Nephron (organoid): ENCODE measurements at regions not wholly inside any gene's neighbourhood (a gene's known extent, or its start where the extent isn't known, plus 50 kb on each side); places are given as distances from the start of the nearest gene placed in this dataset.
"Not testable (repeated sequence)": the region's sequence is repeated elsewhere in the genome, so short reads cannot be mapped to it uniquely, and the experiment has no call there.

ENCODE experiments used
- H3K27ac Mint-ChIP-seq, 3 experiments: 2 replicates each; pipeline ENCODE4 v1.8.0; 2020; ENCODE audit warnings: mixed read lengths in 3 of 3, mild to moderate bottlenecking in 2 of 3, moderate library complexity in 1 of 3
- H3K27me3 Mint-ChIP-seq: 2 replicates; pipeline ENCODE4 v1.8.0; 2021; ENCODE audit warnings: low read depth, mild to moderate bottlenecking, moderate library complexity, mixed read lengths
- H3K36me3 Mint-ChIP-seq: 2 replicates; pipeline ENCODE4 v1.8.0; 2020; ENCODE audit warnings: low read depth, mixed read lengths
- H3K4me1 Mint-ChIP-seq: 2 replicates; pipeline ENCODE4 v1.8.0; 2020; ENCODE audit warnings: mixed read lengths
- H3K4me3 Mint-ChIP-seq, 3 experiments: 2 replicates each; pipeline ENCODE4 v1.8.0; 2020; ENCODE audit warnings: mild to moderate bottlenecking in 3 of 3, mixed read lengths in 3 of 3, moderate library complexity in 2 of 3
- H3K9me3 Mint-ChIP-seq: 2 replicates; pipeline ENCODE4 v1.8.0; 2020; ENCODE audit warnings: mixed read lengths
- TF ChIP-seq, protein P1 (sequence below), 3 experiments: fragments of 200-600 bp; sonication (generic); IDR thresholded peaks; one replicate each; pipeline ENCODE4 v1.5.0; 2021; ENCODE audit warnings: antibody characterized with exemption in 3 of 3; ENCODE audit not compliant: unreplicated experiment in 3 of 3

DNA sequence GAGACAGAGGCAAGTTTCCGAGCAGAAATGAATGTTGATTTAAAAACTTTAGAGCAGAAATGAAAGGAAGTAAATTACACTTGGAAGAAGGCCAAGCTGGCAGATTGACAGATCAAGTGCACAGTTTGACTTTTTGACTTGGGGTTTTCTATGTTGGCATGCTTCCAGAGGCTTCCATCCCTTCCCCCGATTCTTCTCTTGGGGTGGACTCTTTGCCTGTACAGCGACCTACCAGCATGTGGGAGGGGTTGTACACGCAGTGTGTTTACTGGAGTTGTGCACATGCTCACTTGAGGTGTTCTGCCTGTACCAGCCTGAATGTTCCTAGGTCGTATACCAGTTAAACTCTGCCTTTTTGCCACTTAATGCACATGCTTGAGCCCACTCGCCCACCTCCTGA is 701.5 kb upstream of the GBE1 start:
- H3K4me1 Mint-ChIP-seq = no peaks in the 10 kb centered on the region
- H3K4me3 Mint-ChIP-seq = no peak overlapping the region
- peak overlapping the region; percentile 8 to 58 (median 33) for H3K27ac Mint-ChIP-seq
- no peaks in the 10 kb centered on the region for H3K36me3 Mint-ChIP-seq
- TF ChIP-seq, protein P1, sequence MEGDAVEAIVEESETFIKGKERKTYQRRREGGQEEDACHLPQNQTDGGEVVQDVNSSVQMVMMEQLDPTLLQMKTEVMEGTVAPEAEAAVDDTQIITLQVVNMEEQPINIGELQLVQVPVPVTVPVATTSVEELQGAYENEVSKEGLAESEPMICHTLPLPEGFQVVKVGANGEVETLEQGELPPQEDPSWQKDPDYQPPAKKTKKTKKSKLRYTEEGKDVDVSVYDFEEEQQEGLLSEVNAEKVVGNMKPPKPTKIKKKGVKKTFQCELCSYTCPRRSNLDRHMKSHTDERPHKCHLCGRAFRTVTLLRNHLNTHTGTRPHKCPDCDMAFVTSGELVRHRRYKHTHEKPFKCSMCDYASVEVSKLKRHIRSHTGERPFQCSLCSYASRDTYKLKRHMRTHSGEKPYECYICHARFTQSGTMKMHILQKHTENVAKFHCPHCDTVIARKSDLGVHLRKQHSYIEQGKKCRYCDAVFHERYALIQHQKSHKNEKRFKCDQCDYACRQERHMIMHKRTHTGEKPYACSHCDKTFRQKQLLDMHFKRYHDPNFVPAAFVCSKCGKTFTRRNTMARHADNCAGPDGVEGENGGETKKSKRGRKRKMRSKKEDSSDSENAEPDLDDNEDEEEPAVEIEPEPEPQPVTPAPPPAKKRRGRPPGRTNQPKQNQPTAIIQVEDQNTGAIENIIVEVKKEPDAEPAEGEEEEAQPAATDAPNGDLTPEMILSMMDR (IDR thresholded peaks at IDR 0.05; ENCODE audit: unreplicated experiment in 3 of 3) = no peak
- no peaks in the 10 kb centered on the region for H3K27me3 Mint-ChIP-seq
- H3K9me3 Mint-ChIP-seq = no peaks in the 10 kb centered on the region

GRCh38 chr3:82461049-82461889 is 699.8 kb upstream of the GBE1 start:
- no peaks in the 10 kb centered on the region for H3K27me3 Mint-ChIP-seq
- TF ChIP-seq, protein P1 (IDR thresholded peaks at IDR 0.05; ENCODE audit: unreplicated experiment in 3 of 3) = no peak
- no peaks in the 10 kb centered on the region for H3K4me1 Mint-ChIP-seq
- H3K9me3 Mint-ChIP-seq = no peaks in the 10 kb centered on the region
- peak overlapping the region in 2 of 3 experiments; percentile 42 to 47 for H3K27ac Mint-ChIP-seq
- no peak overlapping the region for H3K4me3 Mint-ChIP-seq
- H3K36me3 Mint-ChIP-seq = no peaks in the 10 kb centered on the region

GRCh38 chr3:82448320-82448719 is 686.9 kb upstream of the GBE1 start:
- H3K36me3 Mint-ChIP-seq = no peaks in the 10 kb centered on the region
- TF ChIP-seq, protein P1 (IDR thresholded peaks at IDR 0.05; ENCODE audit: unreplicated experiment in 3 of 3) = no peak
- no peaks in the 10 kb centered on the region for H3K27me3 Mint-ChIP-seq
- peaks cover 22% of the 10 kb centered on the region for H3K9me3 Mint-ChIP-seq
- H3K27ac Mint-ChIP-seq = no peak overlapping the region
- H3K4me1 Mint-ChIP-seq = no peaks in the 10 kb centered on the region
- H3K4me3 Mint-ChIP-seq = no peak overlapping the region

DNA sequence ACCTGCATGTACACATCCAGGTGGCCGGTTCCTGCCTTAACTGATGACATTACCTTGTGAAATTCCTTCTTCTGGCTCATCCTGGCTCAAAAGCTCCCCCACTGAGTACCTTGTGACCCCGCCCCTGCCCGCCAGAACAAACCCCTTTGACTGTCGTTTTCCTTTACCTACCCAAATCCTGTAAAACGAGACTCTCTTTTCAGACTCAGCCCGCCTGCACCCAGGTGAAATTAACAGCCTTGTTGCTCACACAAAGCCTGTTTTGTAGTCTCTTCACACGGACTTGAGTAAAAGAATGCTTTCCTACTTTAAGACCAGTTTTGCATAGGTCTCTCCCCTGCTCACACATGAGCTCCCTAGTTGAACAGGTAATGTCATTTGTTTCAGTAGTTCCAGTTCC is 667.4 kb upstream of the GBE1 start:
- not testable (repeated sequence) for H3K36me3 Mint-ChIP-seq, H3K4me3 Mint-ChIP-seq, H3K27me3 Mint-ChIP-seq, H3K4me1 Mint-ChIP-seq, H3K9me3 Mint-ChIP-seq, H3K27ac Mint-ChIP-seq

GRCh38 chr3:82424031-82424339 is 662.5 kb upstream of the GBE1 start:
- TF ChIP-seq, protein P1 (IDR thresholded peaks at IDR 0.05; ENCODE audit: unreplicated experiment in 3 of 3) = no peak
- H3K4me3 Mint-ChIP-seq = no peak overlapping the region
- H3K9me3 Mint-ChIP-seq = no peaks in the 10 kb centered on the region
- H3K27ac Mint-ChIP-seq = no peak overlapping the region
- H3K4me1 Mint-ChIP-seq = no peaks in the 10 kb centered on the region
- H3K36me3 Mint-ChIP-seq = no peaks in the 10 kb centered on the region
- H3K27me3 Mint-ChIP-seq = no peaks in the 10 kb centered on the region

DNA sequence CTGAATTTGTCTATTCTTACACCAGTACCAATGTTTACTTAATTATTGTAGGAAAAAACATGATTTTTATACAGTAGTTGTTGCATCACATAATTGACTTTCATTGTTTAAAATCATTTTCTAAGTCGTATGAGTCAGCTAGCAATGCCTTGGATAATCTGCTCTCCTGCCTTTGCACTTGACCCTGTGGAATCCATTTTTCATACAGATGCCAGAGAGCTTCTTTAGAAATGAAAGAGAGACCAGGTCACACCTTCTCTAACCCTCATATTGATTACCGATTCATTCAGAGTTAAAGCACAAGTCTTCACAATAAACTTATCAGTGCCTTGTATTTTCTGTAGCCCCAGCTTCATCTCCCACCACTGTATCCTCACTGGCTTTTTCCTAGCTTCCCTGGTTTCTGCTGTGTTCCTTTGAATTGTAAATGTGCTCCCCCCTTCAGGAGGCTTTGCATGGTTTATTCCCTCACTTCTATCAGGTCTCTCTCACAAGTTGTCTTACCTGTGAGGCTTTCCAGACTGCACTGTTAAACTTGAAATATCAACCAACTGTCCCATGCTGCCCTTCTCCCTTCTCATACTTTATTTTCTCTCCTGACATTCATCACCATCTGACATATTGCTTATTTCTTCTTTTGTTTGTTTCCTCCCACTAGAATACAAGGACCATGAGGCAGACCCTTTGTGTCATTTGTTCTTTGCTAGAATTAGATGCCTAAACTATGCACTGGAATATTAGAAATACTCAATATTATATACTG is 662.0 kb upstream of the GBE1 start:
- TF ChIP-seq, protein P1 (IDR thresholded peaks at IDR 0.05; ENCODE audit: unreplicated experiment in 3 of 3) = no peak
- Mint-ChIP-seq H3K27ac (no peak overlapping the region), H3K36me3 (no peaks in the 10 kb centered on the region), H3K9me3 (no peaks in the 10 kb centered on the region), H3K4me1 (no peaks in the 10 kb centered on the region), H3K27me3 (no peaks in the 10 kb centered on the region), H3K4me3 (no peak overlapping the region)
